Calu3 (cell line): ENCODE measurements at regions not wholly inside any gene's neighbourhood (a gene's known extent, or its start where the extent isn't known, plus 50 kb on each side); places are given as distances from the start of the nearest gene placed in this dataset.
"Not testable (repeated sequence)": the region's sequence is repeated elsewhere in the genome, so short reads cannot be mapped to it uniquely, and the experiment has no call there.

Experiments
- BruUV-seq: library from RNA; stranded (reverse); fragments of 400-500 nt; replicated peaks from 2 replicates; lab custom pipeline; 2021; lab: Mats Ljungman, UMichigan
- CTCF ChIA-PET: fragments of 300-600 bp; sonication (Branson Sonifier 250); formaldehyde crosslinking; loops from one replicate; lab custom pipeline; 2022; ENCODE audit warnings: antibody characterized with exemption; lab: Charles Lee
- DNase-seq: peaks from one replicate; pipeline ENCODE4 v3.0.0; 2022
- H3K27ac Mint-ChIP-seq: one replicate; pipeline ENCODE4 v1.8.0; 2022; ENCODE audit warnings: mixed read lengths; ENCODE audit not compliant: unreplicated experiment
- H3K27me3 Mint-ChIP-seq: one replicate; pipeline ENCODE4 v1.8.0; 2022; ENCODE audit warnings: mixed read lengths; ENCODE audit not compliant: unreplicated experiment
- H3K36me3 Mint-ChIP-seq: one replicate; pipeline ENCODE4 v1.8.0; 2022; ENCODE audit warnings: mild to moderate bottlenecking, moderate library complexity, mixed read lengths; ENCODE audit not compliant: insufficient read depth, unreplicated experiment
- H3K4me1 Mint-ChIP-seq: one replicate; pipeline ENCODE4 v1.8.0; 2022; ENCODE audit warnings: mild to moderate bottlenecking, low read depth, mixed read lengths; ENCODE audit not compliant: unreplicated experiment
- H3K4me3 Mint-ChIP-seq: one replicate; pipeline ENCODE4 v1.8.0; 2022; ENCODE audit warnings: mild to moderate bottlenecking, low read depth, moderate library complexity, mixed read lengths; ENCODE audit not compliant: unreplicated experiment
- H3K9me3 Mint-ChIP-seq: one replicate; pipeline ENCODE4 v1.8.0; 2022; ENCODE audit warnings: low read depth, mixed read lengths; ENCODE audit not compliant: unreplicated experiment
- intact Hi-C: fragments of 100-400 bp; cut with micrococcal nuclease; formaldehyde crosslinking; loops from one replicate; pipeline ENCODE4 v1.10.0; 2022; ENCODE audit not compliant: unreplicated experiment
- TF ChIP-seq, protein P1 (sequence below): fragments of 200-600 bp; IDR thresholded peaks from one replicate; pipeline ENCODE4 v1.8.0; 2022; ENCODE audit warnings: antibody characterized with exemption; ENCODE audit not compliant: unreplicated experiment

DNA sequence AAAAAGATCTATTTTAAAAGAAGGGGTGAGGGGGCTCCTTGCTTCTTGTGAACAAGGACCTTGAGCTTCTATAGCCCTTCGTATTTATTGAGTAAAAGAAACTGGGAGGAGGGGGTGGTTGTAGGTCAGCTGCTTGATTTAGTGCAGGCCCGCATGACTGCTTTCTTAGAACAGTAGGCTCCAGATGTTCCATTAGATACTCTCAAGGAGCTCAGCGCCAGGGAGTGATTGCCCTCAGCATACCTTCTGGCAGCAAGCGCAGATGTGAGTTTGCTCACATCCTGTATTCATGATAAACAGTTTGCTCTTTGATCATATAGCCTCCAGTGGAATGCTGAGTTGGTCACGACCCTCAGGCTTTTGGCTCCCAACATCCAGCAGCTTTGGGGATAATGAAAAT, 108.9 kb upstream of the XPO1 start:
- CTCF ChIA-PET: no interaction called here
- Mint-ChIP-seq H3K9me3 (peaks cover 5% of the 10 kb centered on the region), H3K4me3 (no peak overlapping the region), H3K27me3 (no peaks in the 10 kb centered on the region), H3K27ac (no peak overlapping the region), H3K4me1 (no peaks in the 10 kb centered on the region), H3K36me3 (no peaks in the 10 kb centered on the region)
- no peak for DNase-seq
- no TSS peak for BruUV-seq
- TF ChIP-seq, protein P1, sequence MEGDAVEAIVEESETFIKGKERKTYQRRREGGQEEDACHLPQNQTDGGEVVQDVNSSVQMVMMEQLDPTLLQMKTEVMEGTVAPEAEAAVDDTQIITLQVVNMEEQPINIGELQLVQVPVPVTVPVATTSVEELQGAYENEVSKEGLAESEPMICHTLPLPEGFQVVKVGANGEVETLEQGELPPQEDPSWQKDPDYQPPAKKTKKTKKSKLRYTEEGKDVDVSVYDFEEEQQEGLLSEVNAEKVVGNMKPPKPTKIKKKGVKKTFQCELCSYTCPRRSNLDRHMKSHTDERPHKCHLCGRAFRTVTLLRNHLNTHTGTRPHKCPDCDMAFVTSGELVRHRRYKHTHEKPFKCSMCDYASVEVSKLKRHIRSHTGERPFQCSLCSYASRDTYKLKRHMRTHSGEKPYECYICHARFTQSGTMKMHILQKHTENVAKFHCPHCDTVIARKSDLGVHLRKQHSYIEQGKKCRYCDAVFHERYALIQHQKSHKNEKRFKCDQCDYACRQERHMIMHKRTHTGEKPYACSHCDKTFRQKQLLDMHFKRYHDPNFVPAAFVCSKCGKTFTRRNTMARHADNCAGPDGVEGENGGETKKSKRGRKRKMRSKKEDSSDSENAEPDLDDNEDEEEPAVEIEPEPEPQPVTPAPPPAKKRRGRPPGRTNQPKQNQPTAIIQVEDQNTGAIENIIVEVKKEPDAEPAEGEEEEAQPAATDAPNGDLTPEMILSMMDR: no peak
- intact Hi-C loops: no loop called here

DNA sequence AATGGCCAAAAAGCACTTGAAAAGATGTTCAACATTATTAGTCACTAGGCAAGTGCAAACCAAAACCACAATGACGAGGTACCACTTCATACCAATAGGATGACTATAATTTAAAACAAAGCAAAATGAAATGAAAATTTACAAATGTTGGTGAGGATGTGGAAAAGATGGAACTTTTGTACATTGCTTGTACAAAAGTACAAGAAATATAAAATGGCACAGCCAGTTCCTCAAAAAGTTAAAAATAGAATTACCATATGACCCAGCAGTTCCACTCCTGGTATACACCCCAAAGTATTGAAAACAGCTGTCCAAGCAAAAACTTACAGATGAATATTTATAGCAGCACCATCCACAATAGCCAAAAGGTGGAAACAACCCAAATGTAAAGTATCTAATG, 107.8 kb upstream of the XPO1 start:
- intact Hi-C loops: no loop called here
- Mint-ChIP-seq H3K4me3 (no peak overlapping the region), H3K9me3 (peaks cover 3% of the 10 kb centered on the region), H3K27me3 (no peaks in the 10 kb centered on the region), H3K36me3 (no peaks in the 10 kb centered on the region), H3K27ac (no peak overlapping the region), H3K4me1 (peaks cover 4% of the 10 kb centered on the region)
- TF ChIP-seq, protein P1: no peak
- CTCF ChIA-PET: no interaction called here
- DNase-seq: no peak
- no TSS peak for BruUV-seq

DNA sequence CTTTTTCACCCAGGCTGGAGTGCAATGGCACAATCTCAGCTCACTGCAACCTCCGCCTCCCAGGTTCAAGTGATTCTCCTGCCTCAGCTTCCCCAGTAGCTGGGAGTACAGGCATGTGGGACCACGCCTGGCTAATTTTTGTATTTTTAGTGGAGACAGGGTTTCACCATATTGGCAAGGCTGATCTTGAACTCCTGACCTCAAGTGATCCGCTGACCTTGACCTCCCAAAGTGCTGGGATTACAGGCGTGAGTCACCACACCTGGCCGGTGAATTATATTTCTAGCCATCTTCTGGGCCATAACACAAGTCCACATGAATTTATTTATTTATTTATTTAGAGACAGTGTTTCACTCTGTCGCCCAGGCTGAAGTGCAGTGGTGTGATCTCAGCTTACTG, 105.0 kb upstream of the XPO1 start:
- CTCF ChIA-PET, intact Hi-C loops, DNase-seq, H3K27me3 Mint-ChIP-seq, BruUV-seq, H3K9me3 Mint-ChIP-seq, H3K27ac Mint-ChIP-seq, H3K36me3 Mint-ChIP-seq, H3K4me3 Mint-ChIP-seq: not testable (repeated sequence)
- H3K4me1 Mint-ChIP-seq: peaks cover 19% of the 10 kb centered on the region

DNA sequence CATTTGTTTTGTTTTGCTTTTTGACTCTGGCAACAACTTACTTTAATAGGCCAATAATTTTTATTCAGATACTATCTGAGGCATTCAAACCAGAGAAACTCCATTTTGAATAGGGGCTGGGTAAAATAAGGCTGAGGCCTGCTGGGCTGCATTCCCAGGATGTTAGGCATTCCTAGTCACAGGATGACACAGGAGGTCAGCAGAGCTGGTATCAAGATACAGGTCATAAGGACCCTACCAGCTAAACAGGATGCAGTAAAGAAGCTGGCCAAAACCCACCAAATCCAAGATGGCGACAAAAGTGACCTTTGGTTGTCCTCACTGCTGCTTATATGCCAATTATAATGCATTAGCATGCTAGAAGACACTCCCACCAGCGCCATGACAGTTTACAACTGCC, 102.2 kb upstream of the XPO1 start:
- no peak for DNase-seq
- Mint-ChIP-seq H3K4me3 (no peak overlapping the region), H3K9me3 (no peaks in the 10 kb centered on the region), H3K36me3 (no peaks in the 10 kb centered on the region), H3K27ac (no peak overlapping the region), H3K4me1 (peaks cover 39% of the 10 kb centered on the region), H3K27me3 (no peaks in the 10 kb centered on the region)
- no TSS peak for BruUV-seq
- TF ChIP-seq, protein P1: no peak
- intact Hi-C loops: no loop called here
- CTCF ChIA-PET: no interaction called here

DNA sequence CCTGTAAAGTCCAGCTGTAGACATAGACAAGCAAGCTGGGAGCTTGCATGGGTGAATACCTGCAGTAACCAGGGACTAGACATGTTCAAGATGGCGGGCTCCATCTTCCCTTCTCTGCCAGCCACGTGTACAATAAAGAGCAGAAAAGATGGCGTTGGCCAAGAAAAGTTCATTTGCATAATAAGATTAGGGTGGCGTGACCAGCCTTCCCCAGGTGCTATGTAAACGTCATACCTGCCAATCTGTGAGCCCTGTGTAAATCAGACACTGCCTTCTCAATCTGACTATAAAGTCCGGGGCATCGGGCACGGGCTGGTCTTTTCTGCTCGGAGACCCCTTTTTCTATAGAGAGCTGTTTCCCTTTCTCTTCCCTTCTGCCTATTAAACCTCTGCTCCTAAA, 101.6 kb upstream of the XPO1 start:
- TF ChIP-seq, protein P1: no peak
- no TSS peak for BruUV-seq
- no peaks in the 10 kb centered on the region for H3K9me3 Mint-ChIP-seq
- H3K27me3 Mint-ChIP-seq: no peaks in the 10 kb centered on the region
- H3K36me3 Mint-ChIP-seq: no peaks in the 10 kb centered on the region
- no peak overlapping the region for H3K27ac Mint-ChIP-seq
- CTCF ChIA-PET: no interaction called here
- no peak for DNase-seq
- intact Hi-C loops: no loop called here
- H3K4me1 Mint-ChIP-seq: peaks cover 39% of the 10 kb centered on the region
- no peak overlapping the region for H3K4me3 Mint-ChIP-seq
